ENCODE measurements at regions not wholly inside any gene's neighbourhood (a gene's known extent, or its start where the extent isn't known, plus 50 kb on each side); places are given as distances from the start of the nearest gene placed in this dataset.

DNA sequence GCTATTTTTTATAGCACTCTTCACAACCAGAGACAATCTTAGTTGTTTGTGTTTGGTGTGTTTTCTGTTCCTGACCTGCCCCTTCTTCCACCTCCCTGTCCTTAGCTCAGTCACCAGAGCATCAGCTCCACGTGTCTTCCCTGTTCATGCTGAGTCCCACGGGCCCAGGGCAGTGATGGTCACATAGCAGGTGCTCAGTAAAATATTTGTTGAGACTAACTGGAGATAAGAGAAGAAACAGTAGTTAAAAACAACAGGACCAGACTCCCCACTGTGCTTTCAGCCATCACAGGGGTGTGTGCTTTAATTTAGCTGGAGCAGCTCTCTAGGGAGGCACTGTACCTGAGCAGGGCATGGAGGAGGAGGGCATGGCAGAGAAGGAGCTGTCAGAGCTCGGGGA lies 307.3 kb upstream of the ZNF32 start:
- DNase-seq (ENCODE audit: low spot score): no peak

DNA sequence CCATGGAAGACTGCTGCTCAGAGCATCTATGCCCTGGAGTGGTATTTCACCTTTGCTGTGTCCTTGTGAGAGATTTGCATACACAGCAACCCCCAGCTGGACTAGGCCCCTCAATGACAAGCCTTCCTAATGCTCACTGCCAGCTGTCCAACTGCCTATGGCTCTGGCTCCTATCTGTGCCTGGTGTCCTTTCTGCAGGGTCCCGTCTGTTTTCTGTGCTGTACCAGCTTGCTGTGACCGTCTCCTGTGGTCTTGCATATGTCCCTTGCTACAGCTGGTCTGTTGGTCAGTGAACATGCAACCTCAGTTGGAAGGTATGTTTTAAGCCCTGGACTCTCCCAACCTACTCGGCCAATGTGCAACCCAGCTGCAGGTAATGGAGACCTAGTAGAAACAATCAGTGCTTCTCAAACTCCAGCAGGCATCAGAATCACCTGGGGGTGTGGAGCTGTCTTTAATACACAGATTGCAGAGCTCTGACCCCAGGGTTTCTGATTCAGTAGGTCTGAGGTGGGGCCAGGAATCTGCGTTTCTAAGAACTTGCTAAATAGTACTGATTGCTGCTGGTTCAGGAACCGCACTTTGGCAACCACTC lies 306.4 kb upstream of the ZNF32 start:
- no peak for DNase-seq (ENCODE audit: low spot score)

- no peak for DNase-seq (ENCODE audit: low spot score)
Observed at GRCh38 chr10:43953672-43954071, 305.0 kb upstream of the ZNF32 start.

- no peak for DNase-seq (ENCODE audit: low spot score)
Observed at GRCh38 chr10:43952760-43953159, 304.1 kb upstream of the ZNF32 start.

GRCh38 chr10:43949351-43949750 lies 300.7 kb upstream of the ZNF32 start:
- no peak for DNase-seq (ENCODE audit: low spot score)

GRCh38 chr10:43946445-43946844 lies 297.8 kb upstream of the ZNF32 start:
- DNase-seq (ENCODE audit: low spot score): no peak

GRCh38 chr10:43945908-43946307 lies 297.2 kb upstream of the ZNF32 start:
- DNase-seq (ENCODE audit: low spot score): no peak

DNA sequence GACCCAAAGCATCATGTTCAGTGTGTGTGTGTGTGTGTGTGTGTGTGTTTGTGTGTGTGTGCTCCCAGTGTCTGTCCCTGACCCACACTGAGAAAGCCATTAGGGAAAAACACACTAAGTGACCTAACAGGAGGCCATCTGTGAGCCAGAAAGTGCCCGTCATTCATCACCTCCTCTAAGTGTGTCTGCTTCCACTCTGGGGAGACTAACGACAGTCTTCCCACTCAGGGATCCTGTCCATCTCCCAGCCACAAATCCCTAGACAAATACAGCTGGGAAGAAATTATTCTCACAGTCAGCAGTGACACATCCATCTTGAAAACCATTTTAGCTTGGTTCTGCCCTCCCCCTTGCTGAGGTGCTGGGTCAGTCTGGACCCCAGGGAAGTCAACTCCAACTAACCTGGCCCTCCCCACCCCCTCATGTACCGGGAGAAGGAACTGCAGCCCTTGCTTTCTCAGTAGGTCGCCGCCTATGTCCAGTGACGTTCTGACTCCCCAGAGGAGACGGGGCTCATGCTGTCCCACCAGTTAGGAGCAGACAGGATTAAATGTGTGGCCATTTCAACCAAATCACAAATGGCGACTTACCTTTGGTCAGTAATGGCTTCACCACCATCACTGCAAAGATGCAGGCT lies 296.5 kb upstream of the ZNF32 start:
- no peak for DNase-seq (ENCODE audit: low spot score)

- no peak for DNase-seq (ENCODE audit: low spot score)
Observed at GRCh38 chr10:43944381-43945093, 295.9 kb upstream of the ZNF32 start.

- no peak for DNase-seq (ENCODE audit: low spot score)
Observed at GRCh38 chr10:43943818-43944360, 295.2 kb upstream of the ZNF32 start.

GRCh38 chr10:43943119-43943817 lies 294.6 kb upstream of the ZNF32 start:
- DNase-seq (ENCODE audit: low spot score): no peak

GRCh38 chr10:43942096-43942850 lies 293.6 kb upstream of the ZNF32 start:
- no peak for DNase-seq (ENCODE audit: low spot score)

DNA sequence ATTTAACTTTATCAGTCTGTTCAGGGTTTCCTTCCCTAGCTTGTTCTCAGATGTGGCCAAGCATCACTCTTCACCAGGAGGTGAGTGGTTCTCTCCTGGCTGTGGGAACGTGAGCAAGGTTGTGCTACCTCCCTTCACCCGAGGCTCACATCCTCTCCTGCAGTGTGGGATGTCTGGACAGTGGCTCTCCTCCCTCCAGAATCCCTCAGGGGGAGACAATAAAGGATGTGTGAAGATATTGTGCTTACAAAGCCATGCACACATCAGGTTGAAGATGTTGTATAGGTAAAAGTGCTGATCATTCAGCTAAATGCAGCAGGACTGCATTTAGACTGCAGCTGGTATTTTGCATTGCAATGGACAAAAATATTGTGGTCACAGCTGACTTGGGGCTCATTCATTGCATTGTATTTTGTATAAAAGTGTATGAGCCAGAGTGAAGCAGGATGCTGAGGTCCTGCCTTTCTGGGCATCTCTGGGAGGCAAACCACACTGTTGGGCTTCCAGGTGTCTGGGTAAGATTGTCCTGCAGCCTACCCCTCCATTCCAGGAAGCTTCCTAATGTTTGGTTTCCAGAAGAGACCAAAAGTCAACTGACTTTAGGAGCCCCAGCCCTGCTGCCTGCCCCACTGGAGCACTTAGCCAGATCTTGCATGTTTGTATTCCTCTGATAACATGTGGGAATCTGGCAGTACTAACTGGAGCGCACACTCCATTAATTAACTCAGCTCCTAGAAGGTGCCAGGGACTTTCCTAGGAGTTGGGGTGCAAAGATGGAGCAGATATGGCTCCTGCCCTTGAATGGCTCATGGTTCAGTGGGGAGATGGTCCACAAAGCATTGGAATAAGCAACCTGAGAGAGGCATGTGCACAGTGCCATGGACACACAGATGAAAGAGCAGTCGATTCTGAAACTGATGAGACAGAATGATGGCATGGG lies 292.5 kb upstream of the ZNF32 start:
- no peak for DNase-seq (ENCODE audit: low spot score)

DNA sequence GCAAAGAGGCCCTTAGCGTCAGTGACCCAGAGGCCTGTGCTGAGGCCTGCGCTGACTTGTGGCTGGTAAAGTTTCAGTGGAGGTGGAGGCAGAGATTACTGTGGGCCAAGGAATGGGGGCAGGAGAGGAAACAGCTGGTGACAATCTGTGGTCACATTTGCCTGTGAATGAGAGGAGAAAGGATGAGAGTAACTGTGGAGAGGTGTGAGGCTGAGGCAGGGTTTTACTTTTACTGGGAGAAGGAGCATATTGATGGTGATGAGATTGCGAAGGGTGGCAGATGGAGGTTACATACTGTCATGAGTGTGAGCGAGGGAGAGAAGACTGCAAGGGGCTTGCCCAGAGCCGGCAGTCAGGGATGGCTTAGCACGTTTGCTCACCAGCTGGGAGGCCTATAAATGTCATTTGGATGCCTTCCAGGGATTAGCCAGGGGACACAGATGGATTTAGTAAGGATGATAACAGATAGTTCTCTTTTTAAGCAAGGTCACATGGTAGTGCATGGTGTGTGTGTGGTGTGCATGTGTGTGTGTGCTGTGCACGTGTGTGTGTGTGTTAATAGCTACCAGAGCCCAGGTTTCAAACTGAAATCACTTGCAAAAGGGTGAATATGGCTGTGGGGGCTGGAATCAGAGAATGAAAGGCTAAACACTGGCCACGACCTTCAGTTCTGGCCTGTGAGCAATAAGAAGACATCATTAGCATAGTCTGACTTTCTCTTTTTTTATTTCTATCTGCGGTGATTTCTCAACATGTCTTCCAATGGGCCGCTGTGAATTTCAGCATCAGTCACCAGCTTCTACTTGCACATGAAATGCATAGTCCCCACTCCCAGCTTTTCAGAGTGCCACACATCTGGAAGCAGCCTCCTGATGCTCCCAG lies 291.5 kb upstream of the ZNF32 start:
- DNase-seq (ENCODE audit: low spot score): no peak

DNA sequence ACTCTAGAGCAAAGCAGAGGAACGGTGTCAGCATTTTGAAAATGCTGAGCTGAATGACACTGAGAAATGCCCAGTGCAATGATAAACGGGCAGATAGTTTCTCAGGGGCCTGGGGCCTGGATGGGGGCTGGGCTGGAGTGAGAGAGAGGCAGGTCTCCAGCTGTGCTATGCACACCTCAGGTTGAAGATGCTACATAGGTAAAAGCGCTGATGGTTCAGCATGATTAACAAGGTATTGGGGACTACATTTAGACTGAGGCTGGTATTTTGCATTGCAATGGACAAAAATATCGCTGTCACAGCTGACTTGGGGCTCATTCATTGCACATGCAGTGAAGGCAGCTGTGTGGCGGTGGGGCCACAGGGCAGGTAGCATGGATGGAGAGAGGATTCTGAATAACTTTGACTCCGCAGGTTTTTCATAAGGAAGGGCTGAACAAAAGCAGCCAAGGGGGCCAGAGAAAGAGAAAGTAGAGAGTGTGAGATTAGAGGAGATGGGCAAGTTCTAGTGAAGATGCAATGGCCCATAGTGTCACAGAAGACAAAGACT lies 290.8 kb upstream of the ZNF32 start:
- no peak for DNase-seq (ENCODE audit: low spot score)

DNA sequence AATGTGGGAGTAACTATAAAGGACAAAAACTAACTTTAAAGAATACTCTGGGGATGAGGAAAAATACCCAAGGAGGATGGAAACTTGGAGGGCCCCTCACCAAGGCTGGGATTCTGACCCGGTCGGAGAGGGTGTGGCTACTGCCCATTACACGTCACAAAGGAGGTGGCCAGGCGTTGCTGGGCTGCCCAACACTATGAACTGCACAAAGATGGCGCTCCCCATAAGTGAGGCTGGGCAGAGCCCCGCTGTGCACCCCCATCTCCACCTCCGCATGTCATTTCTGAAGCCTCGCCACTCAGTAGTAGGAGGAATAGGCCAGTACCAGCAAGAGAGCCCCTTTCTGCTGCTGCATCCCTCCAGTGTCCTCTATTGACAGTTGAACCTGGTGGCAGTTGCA lies 290.1 kb upstream of the ZNF32 start:
- no peak for DNase-seq (ENCODE audit: low spot score)

GRCh38 chr10:43931308-43931930 lies 282.7 kb upstream of the ZNF32 start:
- peak; percentile 55 for DNase-seq (ENCODE audit: low spot score)

- no peak for DNase-seq (ENCODE audit: low spot score)
Observed at GRCh38 chr10:43930777-43931176, 282.1 kb upstream of the ZNF32 start.

- no peak for DNase-seq (ENCODE audit: low spot score)
Observed at GRCh38 chr10:43930243-43930642, 281.6 kb upstream of the ZNF32 start.
